GM21390 (cell line): ENCODE measurements at regions not wholly inside any gene's neighbourhood (a gene's known extent, or its start where the extent isn't known, plus 50 kb on each side); places are given as distances from the start of the nearest gene placed in this dataset.

Source experiments
- ATAC-seq: cut with Tn5 transposase; IDR thresholded peaks from one replicate; pipeline ENCODE4 v1.9.1; 2021; ENCODE audit not compliant: unreplicated experiment

DNA sequence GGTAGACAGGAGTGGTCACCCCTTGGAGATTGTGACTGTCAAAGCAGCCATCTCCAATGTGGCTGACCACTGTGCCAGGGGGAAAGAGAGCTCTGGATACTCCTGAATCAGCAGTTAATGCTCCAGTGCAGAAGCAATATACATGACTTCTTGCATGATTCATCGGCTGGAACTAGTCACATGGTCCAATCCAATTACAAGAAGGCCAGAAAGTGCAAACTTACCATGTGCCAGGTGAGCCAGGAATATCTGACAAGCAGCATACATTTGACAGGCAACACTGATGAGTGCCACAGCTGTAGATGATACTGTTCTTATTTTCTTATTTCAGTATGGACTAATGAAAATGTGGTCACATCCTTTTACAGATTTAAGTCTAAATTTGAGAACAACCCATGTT, 440.0 kb upstream of the MPDZ start:
- no peak for ATAC-seq

DNA sequence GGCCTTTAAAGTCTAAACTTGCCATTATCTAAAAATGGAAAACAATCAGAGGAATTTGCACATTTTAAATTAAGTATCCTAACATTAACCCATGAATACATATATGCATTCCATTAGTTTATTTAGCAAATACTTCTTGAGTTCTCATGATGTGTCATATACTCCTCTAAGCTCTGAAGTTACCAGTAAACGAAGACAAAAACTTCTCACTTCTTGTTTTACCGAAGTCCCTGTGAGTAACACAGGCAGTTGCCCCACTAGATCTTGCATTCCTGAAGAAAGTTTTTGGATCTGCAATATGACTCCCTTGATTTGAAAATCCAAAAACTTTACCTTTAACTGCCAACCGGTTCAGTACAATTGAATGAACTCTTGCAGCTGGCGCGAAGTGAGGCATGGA, 439.0 kb upstream of the MPDZ start:
- no peak for ATAC-seq

- no peak for ATAC-seq
Observed at GRCh38 chr9:13718086-13718485, 438.6 kb upstream of the MPDZ start.

GRCh38 chr9:13717322-13718054, 438.0 kb upstream of the MPDZ start:
- no peak for ATAC-seq

DNA sequence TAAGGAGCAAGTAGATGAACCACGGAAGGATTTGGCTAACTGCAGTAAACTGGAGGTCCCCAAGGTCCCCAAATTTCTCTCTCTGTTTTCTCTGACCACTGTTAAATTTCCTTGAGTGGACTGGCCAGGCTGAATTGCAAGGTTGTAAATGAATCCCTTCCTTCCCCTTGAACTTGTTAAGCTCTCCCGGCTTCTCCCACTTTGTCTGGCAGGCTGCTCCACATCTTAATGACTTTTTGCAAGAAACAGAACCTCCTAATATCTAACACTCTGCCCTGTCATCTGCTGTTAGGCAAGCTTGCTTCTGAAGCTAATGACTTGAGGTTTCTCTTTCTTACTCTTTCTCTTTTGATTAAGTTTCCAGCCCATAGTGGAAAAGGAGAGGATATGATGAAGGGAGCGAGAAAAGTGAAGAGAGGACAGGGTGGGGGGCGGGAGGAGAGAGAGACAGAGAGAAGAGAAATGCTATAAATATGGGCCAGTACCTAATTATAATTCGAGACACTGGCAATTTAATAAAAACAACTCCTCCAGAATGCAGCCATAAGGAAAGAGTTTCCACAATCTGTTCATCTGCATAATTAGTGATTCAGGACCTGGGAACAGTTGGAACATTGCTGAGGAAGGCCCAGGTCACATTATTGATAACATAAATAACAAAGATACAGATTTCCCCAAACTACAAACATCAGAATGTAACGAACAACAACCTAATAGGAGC, 437.3 kb upstream of the MPDZ start:
- ATAC-seq: no peak

- no peak for ATAC-seq
Observed at GRCh38 chr9:13716090-13716489, 436.6 kb upstream of the MPDZ start.

DNA sequence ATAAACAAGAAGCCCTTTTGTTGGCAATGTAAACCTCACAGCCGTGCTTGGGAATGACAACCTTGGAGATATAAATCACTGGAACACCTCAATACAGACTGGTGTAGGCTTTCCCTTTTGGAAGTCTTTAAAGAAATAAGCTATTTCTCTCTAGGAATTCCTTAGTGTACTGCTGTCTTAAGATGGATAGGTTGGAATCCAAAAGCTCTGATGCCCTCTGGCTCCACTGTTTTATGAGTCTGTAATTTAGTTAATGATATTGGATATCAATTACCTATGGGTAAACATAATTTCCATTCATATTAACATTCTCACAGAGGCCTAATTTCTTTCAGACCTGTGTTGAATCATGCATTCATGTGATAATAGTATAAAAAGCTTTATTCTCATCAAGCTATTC, 435.9 kb upstream of the MPDZ start:
- no peak for ATAC-seq

GRCh38 chr9:13707612-13708576, 428.4 kb upstream of the MPDZ start:
- no peak for ATAC-seq

DNA sequence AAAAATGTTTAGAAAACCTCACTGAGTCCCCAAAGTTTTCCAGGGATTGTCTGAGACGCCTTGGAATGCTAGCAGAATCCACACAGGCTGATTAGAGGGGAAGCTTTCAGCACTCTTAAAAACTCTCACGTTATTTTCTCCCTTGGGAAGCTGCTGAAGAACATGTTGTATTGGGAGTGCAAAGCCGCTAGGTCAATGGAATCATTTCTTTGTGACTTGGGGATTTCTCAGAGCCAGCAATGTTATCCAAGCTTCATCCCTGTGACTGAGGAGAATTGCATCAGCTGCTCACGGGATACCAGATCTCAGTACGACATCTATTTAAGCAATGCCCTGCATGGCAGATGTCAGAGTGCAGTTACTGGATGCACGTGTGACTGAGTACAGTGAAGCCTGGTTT, 426.4 kb upstream of the MPDZ start:
- no peak for ATAC-seq

- no peak for ATAC-seq
Observed at GRCh38 chr9:13705373-13705772, 425.9 kb upstream of the MPDZ start.

DNA sequence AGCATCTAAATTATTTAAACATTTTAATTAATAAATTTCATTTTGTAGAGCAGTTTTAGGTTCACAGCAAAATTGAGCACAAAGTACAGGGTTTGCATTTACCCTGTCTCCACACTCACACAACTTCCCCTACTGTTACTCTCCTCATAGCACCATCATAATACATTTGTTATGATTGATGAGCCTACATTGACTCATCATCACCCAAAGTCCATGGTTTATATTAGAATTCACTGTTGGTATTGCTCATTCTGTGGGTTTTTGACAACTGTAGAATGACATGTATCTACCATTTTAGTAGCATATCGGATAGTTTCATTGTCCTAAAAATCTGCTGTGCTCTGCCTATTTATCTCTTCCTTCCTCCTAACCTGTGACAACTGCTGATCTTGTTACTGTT, 411.1 kb upstream of the MPDZ start:
- no peak for ATAC-seq

- ATAC-seq: no peak
Observed at GRCh38 chr9:13689925-13690324, 410.4 kb upstream of the MPDZ start.

- no peak for ATAC-seq
Observed at GRCh38 chr9:13688990-13689600, 409.6 kb upstream of the MPDZ start.

GRCh38 chr9:13688223-13688989, 408.9 kb upstream of the MPDZ start:
- no peak for ATAC-seq

DNA sequence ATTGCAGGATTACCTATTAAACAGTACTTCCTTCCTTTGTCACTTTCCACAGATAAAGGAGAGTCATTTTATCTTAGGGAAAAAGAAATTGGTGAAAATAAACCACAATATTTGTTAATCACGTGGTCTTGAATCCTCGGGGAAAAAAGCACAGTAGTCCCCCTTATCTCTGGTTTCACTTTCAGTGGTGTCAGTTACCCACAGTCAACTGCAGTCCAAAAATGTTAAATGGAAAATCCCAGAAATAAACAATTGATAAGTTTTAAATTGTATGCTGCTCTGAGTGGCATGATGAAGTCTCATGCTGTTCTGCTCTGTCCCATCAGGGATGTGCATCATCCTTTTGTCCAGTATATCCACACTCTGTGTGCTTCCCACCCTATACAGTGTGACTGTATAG, 405.2 kb upstream of the MPDZ start:
- ATAC-seq: no peak

- ATAC-seq: no peak
Observed at GRCh38 chr9:13677801-13678200, 398.3 kb upstream of the MPDZ start.

- ATAC-seq: no peak
Observed at GRCh38 chr9:13675638-13676000, 396.1 kb upstream of the MPDZ start.

DNA sequence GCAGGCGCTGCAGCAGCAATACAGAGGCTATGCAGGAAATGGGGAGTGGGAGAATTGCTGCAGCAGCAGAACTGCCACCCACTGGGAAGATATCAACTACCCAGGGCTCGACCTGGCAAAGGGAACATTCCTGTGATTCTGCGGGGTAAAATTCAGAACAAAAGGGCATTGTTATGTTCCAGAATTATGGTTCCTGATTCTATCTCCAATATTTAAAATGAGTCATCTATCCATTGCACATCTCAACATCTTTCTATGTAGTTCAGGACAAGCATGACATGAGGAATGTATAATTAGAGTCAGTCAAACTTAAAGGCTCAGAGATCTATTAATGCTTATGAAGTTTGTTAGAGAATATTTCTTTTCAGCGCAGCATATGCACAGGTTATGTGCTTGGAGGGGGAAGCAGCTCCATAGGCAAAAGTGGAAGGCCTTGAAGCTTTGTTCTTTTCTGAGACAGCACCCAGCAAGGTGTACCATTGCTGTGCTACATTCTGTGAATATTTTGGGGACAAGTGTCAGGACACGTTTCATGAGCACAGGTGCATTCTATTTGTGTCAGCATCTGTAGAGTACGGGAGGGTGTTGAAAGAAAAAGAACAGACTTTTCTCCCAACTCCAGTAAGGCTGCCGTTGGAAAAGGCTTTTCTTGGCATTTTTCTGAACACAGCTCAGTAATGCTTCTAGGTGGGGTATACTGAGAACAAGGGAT, 395.6 kb upstream of the MPDZ start:
- no peak for ATAC-seq

DNA sequence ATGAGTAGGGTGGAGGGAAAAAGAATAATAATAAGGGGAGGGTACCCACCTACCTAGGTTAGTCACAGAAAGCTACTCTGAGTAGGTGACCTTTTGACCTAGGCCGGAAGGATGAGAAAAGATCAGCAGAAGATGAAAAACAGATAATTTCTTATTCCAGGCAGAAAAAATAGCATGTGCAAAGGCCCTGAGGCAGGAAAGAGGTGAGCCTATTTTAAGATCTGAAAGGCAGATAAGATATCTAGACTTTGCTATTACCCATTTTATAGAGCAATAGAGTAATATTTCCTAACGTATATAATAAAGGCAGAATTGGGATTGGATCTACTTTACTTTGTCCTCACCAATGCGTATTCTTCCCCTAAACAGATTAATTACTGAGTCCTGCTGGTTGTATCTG, 393.9 kb upstream of the MPDZ start:
- no peak for ATAC-seq
